WTC11 (cell line): ENCODE measurements at regions not wholly inside any gene's neighbourhood (a gene's known extent, or its start where the extent isn't known, plus 50 kb on each side); places are given as distances from the start of the nearest gene placed in this dataset.

ENCODE experiments used
- ATAC-seq: fragments of 200-7000 bp; cut with Tn5 transposase; 2 replicates; pipeline ENCODE4 v1.10.0; 2021; ENCODE audit warnings: mild to moderate bottlenecking, moderate library complexity
- CTCF ChIA-PET: fragments of 300-600 bp; sonication (Branson Sonifier 250); formaldehyde crosslinking; loops from one replicate; lab custom pipeline; 2021; ENCODE audit warnings: antibody characterized with exemption; lab: Charles Lee
- POLR2A ChIA-PET: fragments of 350-600 bp; sonication (Branson Sonifier 250); formaldehyde crosslinking; loops from one replicate; lab custom pipeline; 2021; ENCODE audit warnings: antibody characterized with exemption; lab: Charles Lee
- DNase-seq: peaks from one replicate; pipeline ENCODE4 v3.0.0; 2021; ENCODE audit warnings: low spot score
- H3K27ac Mint-ChIP-seq: 2 replicates; pipeline ENCODE4 v1.8.0; 2021; ENCODE audit warnings: mixed read lengths
- H3K27me3 Mint-ChIP-seq: 2 replicates; pipeline ENCODE4 v1.8.0; 2021; ENCODE audit warnings: low read depth, mild to moderate bottlenecking, moderate library complexity, mixed read lengths
- H3K36me3 Mint-ChIP-seq: 2 replicates; pipeline ENCODE4 v1.8.0; 2021; ENCODE audit warnings: mixed read lengths
- H3K4me1 Mint-ChIP-seq: 2 replicates; pipeline ENCODE4 v1.8.0; 2022; ENCODE audit warnings: mixed read lengths
- H3K4me3 Mint-ChIP-seq: 2 replicates; pipeline ENCODE4 v1.8.0; 2021; ENCODE audit warnings: mild to moderate bottlenecking, moderate library complexity, mixed read lengths
- H3K9me3 Mint-ChIP-seq: 2 replicates; pipeline ENCODE4 v1.8.0; 2021; ENCODE audit warnings: mixed read lengths
- ESRRA ChIP-seq: sonication (generic); formaldehyde crosslinking; IDR thresholded peaks from 2 replicates; pipeline ENCODE4 v1.8.1; 2022; ENCODE audit warnings: mild to moderate bottlenecking, missing genetic modification reagents, borderline replicate concordance
- MXD4 ChIP-seq: fragments of 250-450 bp; sonication (Bioruptor Pico); IDR thresholded peaks from 2 replicates; pipeline ENCODE4 v1.8.0; 2021; ENCODE audit warnings: mild to moderate bottlenecking, moderate library complexity, borderline replicate concordance
- NFATC4 ChIP-seq: fragments of 250-450 bp; sonication (Bioruptor Pico); IDR thresholded peaks from 2 replicates; pipeline ENCODE4 v1.9.0; 2021; ENCODE audit warnings: mild to moderate bottlenecking
- NR2C2 ChIP-seq: sonication (generic); formaldehyde crosslinking; IDR thresholded peaks from 2 replicates; pipeline ENCODE4 v1.8.0; 2022; ENCODE audit warnings: mild to moderate bottlenecking, missing genetic modification reagents
- SP1 ChIP-seq: sonication (generic); formaldehyde crosslinking; conservative IDR thresholded peaks from 2 replicates; pipeline ENCODE4 v1.8.1; 2022; ENCODE audit warnings: missing genetic modification reagents
- TEAD4 ChIP-seq: sonication (generic); formaldehyde crosslinking; IDR thresholded peaks from 2 replicates; pipeline ENCODE4 v1.8.0; 2022; ENCODE audit warnings: mild to moderate bottlenecking, missing genetic modification reagents
- ZNF532 ChIP-seq: fragments of 250-450 bp; sonication (Bioruptor Pico); IDR thresholded peaks from 2 replicates; pipeline ENCODE4 v1.9.0; 2021; ENCODE audit warnings: mild to moderate bottlenecking, borderline replicate concordance
- TF ChIP-seq, protein P1 (sequence below): fragments of 250-450 bp; sonication (Bioruptor Pico); IDR thresholded peaks from 2 replicates; pipeline ENCODE4 v1.9.0; 2021; ENCODE audit warnings: moderate library complexity, mild to moderate bottlenecking, inconsistent platforms, borderline replicate concordance
- TF ChIP-seq, protein P2 (sequence below): fragments of 250-450 bp; sonication (Bioruptor Pico); conservative IDR thresholded peaks from 2 replicates; pipeline ENCODE4 v1.9.0; 2021; ENCODE audit warnings: mild to moderate bottlenecking
- TF ChIP-seq, protein P3 (sequence below): sonication (generic); formaldehyde crosslinking; IDR thresholded peaks from 2 replicates; pipeline ENCODE4 v1.8.0; 2022; ENCODE audit warnings: mild to moderate bottlenecking, missing genetic modification reagents
- TF ChIP-seq, protein P4 (sequence below): sonication (generic); formaldehyde crosslinking; IDR thresholded peaks from 2 replicates; pipeline ENCODE4 v1.8.1; 2022; ENCODE audit warnings: mild to moderate bottlenecking, moderate library complexity, missing genetic modification reagents
- TF ChIP-seq, protein P5 (sequence below): sonication (generic); formaldehyde crosslinking; conservative IDR thresholded peaks from 2 replicates; pipeline ENCODE4 v1.8.1; 2023; ENCODE audit warnings: mild to moderate bottlenecking, low read depth, missing genetic modification reagents, moderate library complexity

DNA sequence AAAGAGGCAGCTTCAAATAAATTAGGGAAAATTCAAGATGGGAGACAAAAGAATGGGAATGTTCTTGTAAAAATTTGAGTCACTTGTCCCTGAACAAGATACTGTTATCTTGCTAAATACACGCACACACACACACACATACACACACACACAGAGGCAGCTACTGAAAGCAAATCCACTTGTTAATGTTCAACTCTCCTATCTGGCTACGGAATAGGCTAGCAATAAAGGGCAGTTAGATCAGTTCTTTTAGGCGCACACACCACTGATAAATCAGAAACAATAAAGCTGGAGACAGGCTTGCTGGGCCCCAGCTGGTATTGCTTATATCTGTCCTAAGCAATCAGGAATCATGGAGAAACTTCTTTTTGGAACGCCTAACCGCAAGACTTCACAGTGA lies 461.6 kb downstream of the BCL11A start (continued):
- TF ChIP-seq, protein P1, sequence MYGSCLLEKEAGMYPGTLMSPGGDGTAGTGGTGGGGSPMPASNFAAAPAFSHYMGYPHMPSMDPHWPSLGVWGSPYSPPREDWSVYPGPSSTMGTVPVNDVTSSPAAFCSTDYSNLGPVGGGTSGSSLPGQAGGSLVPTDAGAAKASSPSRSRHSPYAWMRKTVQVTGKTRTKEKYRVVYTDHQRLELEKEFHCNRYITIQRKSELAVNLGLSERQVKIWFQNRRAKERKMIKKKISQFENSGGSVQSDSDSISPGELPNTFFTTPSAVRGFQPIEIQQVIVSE (CRISPR knock-in tag), result no peak

GRCh38 chr2:60091266-60091665 lies 462.2 kb downstream of the BCL11A start:
- ATAC-seq, result no peak
- CTCF ChIA-PET, result no interaction called here
- DNase-seq, result no peak
- Mint-ChIP-seq H3K36me3 (no peaks in the 10 kb centered on the region), H3K27me3 (peaks cover 39% of the 10 kb centered on the region), H3K9me3 (peaks cover 3% of the 10 kb centered on the region; the same call in 1 of the 2 replicates), H3K27ac (no peak overlapping the region), H3K4me3 (no peak overlapping the region), H3K4me1 (peaks cover 14% of the 10 kb centered on the region)
- TF ChIP-seq MXD4 (CRISPR knock-in tag) (no peak), NR2C2 (CRISPR knock-in tag) (no peak), SP1 (no peak), NFATC4 (CRISPR knock-in tag) (no peak)
- TF ChIP-seq, protein P2, sequence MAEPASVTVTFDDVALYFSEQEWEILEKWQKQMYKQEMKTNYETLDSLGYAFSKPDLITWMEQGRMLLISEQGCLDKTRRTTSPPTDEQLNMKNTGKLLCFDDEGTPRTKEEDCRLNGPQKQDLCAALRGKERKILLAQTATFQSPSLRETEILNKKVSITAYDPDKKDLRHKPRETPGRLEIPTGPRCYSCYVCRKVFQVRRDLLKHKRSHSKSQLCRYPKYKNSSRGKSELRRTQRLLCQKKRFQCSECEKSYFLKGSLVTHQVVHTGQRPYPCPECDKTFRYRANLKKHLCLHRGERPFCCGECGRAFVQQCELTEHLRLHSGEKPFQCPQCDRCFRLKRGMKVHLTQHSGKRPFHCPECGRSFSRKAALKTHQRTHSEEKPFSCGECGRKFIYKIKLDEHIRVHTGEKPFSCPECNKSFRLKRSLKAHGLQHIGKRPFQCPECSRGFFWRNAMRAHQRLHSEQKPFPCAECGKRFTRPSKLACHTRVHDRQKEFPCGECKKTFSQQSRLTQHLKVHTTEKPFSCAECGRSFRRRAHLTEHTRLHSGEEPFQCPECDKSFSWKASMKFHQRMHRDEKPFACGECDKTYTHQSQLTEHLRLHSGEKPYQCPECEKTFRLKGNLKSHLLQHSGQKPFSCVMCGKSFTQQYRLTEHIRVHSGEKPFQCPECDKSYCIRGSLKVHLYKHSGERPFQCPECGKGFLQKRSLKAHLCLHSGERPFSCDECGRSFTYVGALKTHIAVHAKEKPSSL (CRISPR knock-in tag), result no peak
- TF ChIP-seq, protein P3, sequence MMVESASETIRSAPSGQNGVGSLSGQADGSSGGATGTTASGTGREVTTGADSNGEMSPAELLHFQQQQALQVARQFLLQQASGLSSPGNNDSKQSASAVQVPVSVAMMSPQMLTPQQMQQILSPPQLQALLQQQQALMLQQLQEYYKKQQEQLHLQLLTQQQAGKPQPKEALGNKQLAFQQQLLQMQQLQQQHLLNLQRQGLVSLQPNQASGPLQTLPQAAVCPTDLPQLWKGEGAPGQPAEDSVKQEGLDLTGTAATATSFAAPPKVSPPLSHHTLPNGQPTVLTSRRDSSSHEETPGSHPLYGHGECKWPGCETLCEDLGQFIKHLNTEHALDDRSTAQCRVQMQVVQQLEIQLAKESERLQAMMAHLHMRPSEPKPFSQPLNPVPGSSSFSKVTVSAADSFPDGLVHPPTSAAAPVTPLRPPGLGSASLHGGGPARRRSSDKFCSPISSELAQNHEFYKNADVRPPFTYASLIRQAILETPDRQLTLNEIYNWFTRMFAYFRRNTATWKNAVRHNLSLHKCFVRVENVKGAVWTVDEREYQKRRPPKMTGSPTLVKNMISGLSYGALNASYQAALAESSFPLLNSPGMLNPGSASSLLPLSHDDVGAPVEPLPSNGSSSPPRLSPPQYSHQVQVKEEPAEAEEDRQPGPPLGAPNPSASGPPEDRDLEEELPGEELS (CRISPR knock-in tag), result no peak
- POLR2A ChIA-PET, result no interaction called here

DNA sequence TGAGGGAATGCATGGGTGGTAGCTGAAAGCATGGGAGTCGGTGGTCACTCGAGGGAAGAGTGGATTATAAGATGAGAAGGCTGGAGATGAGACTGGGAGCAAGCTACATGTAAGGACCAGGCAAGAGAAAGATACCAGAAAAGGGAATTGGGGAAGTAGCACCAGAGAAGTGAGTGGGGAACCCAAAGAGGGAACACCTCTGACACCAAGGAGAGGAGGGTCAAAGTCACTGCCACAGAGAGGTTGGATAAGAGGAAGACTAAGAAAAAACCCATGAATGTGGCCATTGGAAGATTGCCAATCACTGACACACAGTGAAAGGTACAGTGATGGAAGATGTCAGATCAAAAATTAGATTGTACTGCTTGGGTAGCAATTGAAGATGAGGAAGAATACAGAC lies 473.9 kb downstream of the BCL11A start:
- TF ChIP-seq TEAD4 (no peak), ZNF532 (no peak), ESRRA (no peak)
- TF ChIP-seq, protein P4, sequence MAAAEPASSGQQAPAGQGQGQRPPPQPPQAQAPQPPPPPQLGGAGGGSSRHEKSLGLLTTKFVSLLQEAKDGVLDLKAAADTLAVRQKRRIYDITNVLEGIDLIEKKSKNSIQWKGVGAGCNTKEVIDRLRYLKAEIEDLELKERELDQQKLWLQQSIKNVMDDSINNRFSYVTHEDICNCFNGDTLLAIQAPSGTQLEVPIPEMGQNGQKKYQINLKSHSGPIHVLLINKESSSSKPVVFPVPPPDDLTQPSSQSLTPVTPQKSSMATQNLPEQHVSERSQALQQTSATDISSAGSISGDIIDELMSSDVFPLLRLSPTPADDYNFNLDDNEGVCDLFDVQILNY, result no peak
- TF ChIP-seq, protein P5, sequence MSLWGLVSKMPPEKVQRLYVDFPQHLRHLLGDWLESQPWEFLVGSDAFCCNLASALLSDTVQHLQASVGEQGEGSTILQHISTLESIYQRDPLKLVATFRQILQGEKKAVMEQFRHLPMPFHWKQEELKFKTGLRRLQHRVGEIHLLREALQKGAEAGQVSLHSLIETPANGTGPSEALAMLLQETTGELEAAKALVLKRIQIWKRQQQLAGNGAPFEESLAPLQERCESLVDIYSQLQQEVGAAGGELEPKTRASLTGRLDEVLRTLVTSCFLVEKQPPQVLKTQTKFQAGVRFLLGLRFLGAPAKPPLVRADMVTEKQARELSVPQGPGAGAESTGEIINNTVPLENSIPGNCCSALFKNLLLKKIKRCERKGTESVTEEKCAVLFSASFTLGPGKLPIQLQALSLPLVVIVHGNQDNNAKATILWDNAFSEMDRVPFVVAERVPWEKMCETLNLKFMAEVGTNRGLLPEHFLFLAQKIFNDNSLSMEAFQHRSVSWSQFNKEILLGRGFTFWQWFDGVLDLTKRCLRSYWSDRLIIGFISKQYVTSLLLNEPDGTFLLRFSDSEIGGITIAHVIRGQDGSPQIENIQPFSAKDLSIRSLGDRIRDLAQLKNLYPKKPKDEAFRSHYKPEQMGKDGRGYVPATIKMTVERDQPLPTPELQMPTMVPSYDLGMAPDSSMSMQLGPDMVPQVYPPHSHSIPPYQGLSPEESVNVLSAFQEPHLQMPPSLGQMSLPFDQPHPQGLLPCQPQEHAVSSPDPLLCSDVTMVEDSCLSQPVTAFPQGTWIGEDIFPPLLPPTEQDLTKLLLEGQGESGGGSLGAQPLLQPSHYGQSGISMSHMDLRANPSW (CRISPR knock-in tag), result no peak
- ATAC-seq (no peak), DNase-seq (no peak)
- Mint-ChIP-seq H3K36me3 (peaks cover 3% of the 10 kb centered on the region; the same call in 1 of the 2 replicates), H3K4me1 (peaks cover 12% of the 10 kb centered on the region), H3K4me3 (no peak overlapping the region), H3K9me3 (peaks cover 6% of the 10 kb centered on the region; the same call in 1 of the 2 replicates), H3K27me3 (no peaks in the 10 kb centered on the region), H3K27ac (no peak overlapping the region)
- ChIA-PET POLR2A (no interaction called here), CTCF (no interaction called here)
